T-helper 22 cell (primary cell): ENCODE measurements at regions not wholly inside any gene's neighbourhood (a gene's known extent, or its start where the extent isn't known, plus 50 kb on each side); places are given as distances from the start of the nearest gene placed in this dataset.
"Not testable (repeated sequence)": the region's sequence is repeated elsewhere in the genome, so short reads cannot be mapped to it uniquely, and the experiment has no call there.

ENCODE experiments used
- DNase-seq: peaks from one replicate; pipeline ENCODE4 v3.0.0-alpha.2; 2020; ENCODE audit warnings: low read depth

GRCh38 chr22:47366026-47366767, 603.7 kb downstream of the TBC1D22A start:
- no peak for DNase-seq

- no peak for DNase-seq
These were observed 598.8 kb downstream of the TBC1D22A start for GRCh38 chr22:47361247-47361646.

- no peak for DNase-seq
These were observed 595.0 kb downstream of the TBC1D22A start for GRCh38 chr22:47357493-47357892.

GRCh38 chr22:47357086-47357485, 594.6 kb downstream of the TBC1D22A start:
- DNase-seq = no peak

- no peak for DNase-seq
These were observed 594.1 kb downstream of the TBC1D22A start for GRCh38 chr22:47356511-47357011.

- DNase-seq = no peak
These were observed 593.5 kb downstream of the TBC1D22A start for GRCh38 chr22:47355776-47356510.

GRCh38 chr22:47355388-47355725, 592.9 kb downstream of the TBC1D22A start:
- no peak for DNase-seq

GRCh38 chr22:47354668-47355387, 592.4 kb downstream of the TBC1D22A start:
- no peak for DNase-seq

GRCh38 chr22:47352920-47353700, 590.7 kb downstream of the TBC1D22A start:
- DNase-seq = no peak

- no peak for DNase-seq
These were observed 589.6 kb downstream of the TBC1D22A start for GRCh38 chr22:47351836-47352579.

- DNase-seq = not testable (repeated sequence)
These were observed 583.8 kb downstream of the TBC1D22A start for GRCh38 chr22:47346287-47346686.

- no peak for DNase-seq
These were observed 582.6 kb downstream of the TBC1D22A start for GRCh38 chr22:47345025-47345424.

GRCh38 chr22:47344414-47344813, 582.0 kb downstream of the TBC1D22A start:
- no peak for DNase-seq

- no peak for DNase-seq
These were observed 581.2 kb downstream of the TBC1D22A start for GRCh38 chr22:47343611-47344010.

GRCh38 chr22:47342446-47342845, 580.0 kb downstream of the TBC1D22A start:
- DNase-seq = no peak

- DNase-seq = no peak
These were observed 579.0 kb downstream of the TBC1D22A start for GRCh38 chr22:47341464-47341863.

- no peak for DNase-seq
These were observed 578.5 kb downstream of the TBC1D22A start for GRCh38 chr22:47340851-47341436.

- no peak for DNase-seq
These were observed 574.7 kb downstream of the TBC1D22A start for GRCh38 chr22:47337161-47337621.

GRCh38 chr22:47335958-47336357, 573.5 kb downstream of the TBC1D22A start:
- DNase-seq = no peak

GRCh38 chr22:47335460-47335859, 573.0 kb downstream of the TBC1D22A start:
- DNase-seq = no peak

GRCh38 chr22:47334601-47335000, 572.2 kb downstream of the TBC1D22A start:
- no peak for DNase-seq
